Mammary epithelial cell (primary cell): ENCODE measurements at regions not wholly inside any gene's neighbourhood (a gene's known extent, or its start where the extent isn't known, plus 50 kb on each side); places are given as distances from the start of the nearest gene placed in this dataset.

Source experiments
- EZH2 ChIP-seq: IDR thresholded peaks from 2 replicates; pipeline ENCODE4 v1.6.1; 2012; ENCODE audit warnings: low read length, inconsistent platforms, borderline replicate concordance
- TF ChIP-seq, protein P1 (sequence below), 2 donors: IDR thresholded peaks in 1 of 2; conservative IDR thresholded peaks in 1 of 2; 2 replicates each; pipeline ENCODE4 v1.5.1; 2011 to 2012; ENCODE audit warnings: inconsistent platforms in 2 of 2, low read length in 2 of 2, mild to moderate bottlenecking in 2 of 2, control low read depth in 1 of 2, low read depth in 1 of 2; ENCODE audit not compliant: insufficient read depth in 1 of 2; ENCODE audit errors: extremely low read depth in 1 of 2

- TF ChIP-seq, protein P1, sequence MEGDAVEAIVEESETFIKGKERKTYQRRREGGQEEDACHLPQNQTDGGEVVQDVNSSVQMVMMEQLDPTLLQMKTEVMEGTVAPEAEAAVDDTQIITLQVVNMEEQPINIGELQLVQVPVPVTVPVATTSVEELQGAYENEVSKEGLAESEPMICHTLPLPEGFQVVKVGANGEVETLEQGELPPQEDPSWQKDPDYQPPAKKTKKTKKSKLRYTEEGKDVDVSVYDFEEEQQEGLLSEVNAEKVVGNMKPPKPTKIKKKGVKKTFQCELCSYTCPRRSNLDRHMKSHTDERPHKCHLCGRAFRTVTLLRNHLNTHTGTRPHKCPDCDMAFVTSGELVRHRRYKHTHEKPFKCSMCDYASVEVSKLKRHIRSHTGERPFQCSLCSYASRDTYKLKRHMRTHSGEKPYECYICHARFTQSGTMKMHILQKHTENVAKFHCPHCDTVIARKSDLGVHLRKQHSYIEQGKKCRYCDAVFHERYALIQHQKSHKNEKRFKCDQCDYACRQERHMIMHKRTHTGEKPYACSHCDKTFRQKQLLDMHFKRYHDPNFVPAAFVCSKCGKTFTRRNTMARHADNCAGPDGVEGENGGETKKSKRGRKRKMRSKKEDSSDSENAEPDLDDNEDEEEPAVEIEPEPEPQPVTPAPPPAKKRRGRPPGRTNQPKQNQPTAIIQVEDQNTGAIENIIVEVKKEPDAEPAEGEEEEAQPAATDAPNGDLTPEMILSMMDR (conservative IDR thresholded peaks at IDR 0.05 in 1 of 2, IDR thresholded peaks at IDR 0.05 in 1 of 2; ENCODE audit: extremely low read depth in 1 of 2, insufficient read depth in 1 of 2, low read depth in 1 of 2, low read length in 2 of 2), result no peak
- no peak for TF ChIP-seq EZH2
Observed at GRCh38 chr6:44705596-44705995, 318.1 kb downstream of the CDC5L start.
